ENCODE measurements at regions not wholly inside any gene's neighbourhood (a gene's known extent, or its start where the extent isn't known, plus 50 kb on each side); places are given as distances from the start of the nearest gene placed in this dataset.

GRCh38 chr7:42347616-42348015 lies 110.6 kb upstream of the GLI3 start:
- Histone ChIP-seq H4K20me1 (ENCODE audit: insufficient read depth, low read length) (no peaks in the 10 kb centered on the region), H2AFZ (ENCODE audit: low read depth, low read length) (no peak overlapping the region), H3K4me1 (ENCODE audit: low read length) (no peaks in the 10 kb centered on the region), H3K79me2 (ENCODE audit: low read length) (no peaks in the 10 kb centered on the region), H3K36me3 (replicated peaks; ENCODE audit: low read depth, low read length) (no peaks in the 10 kb centered on the region), H3K9me3 (ENCODE audit: insufficient read depth, low read length) (no peaks in the 10 kb centered on the region), H3K4me3 (ENCODE audit: low read length) (no peak overlapping the region), H3K9ac (ENCODE audit: low read length) (no peak overlapping the region), H3K4me2 (ENCODE audit: low read length) (no peak overlapping the region), H3K27ac (ENCODE audit: low read length) (no peak overlapping the region), H3K27me3 (ENCODE audit: low read depth, low read length) (no peaks in the 10 kb centered on the region)
- TF ChIP-seq EZH2phosphoT487 (IDR thresholded peaks at IDR 0.05; ENCODE audit: low read depth) = no peak
- TF ChIP-seq CTCF (IDR thresholded peaks at IDR 0.05; ENCODE audit: low read depth, low read length) = no peak

GRCh38 chr7:42345478-42346299 lies 108.7 kb upstream of the GLI3 start:
- H2AFZ ChIP-seq (ENCODE audit: low read depth, low read length) = no peak overlapping the region

DNA sequence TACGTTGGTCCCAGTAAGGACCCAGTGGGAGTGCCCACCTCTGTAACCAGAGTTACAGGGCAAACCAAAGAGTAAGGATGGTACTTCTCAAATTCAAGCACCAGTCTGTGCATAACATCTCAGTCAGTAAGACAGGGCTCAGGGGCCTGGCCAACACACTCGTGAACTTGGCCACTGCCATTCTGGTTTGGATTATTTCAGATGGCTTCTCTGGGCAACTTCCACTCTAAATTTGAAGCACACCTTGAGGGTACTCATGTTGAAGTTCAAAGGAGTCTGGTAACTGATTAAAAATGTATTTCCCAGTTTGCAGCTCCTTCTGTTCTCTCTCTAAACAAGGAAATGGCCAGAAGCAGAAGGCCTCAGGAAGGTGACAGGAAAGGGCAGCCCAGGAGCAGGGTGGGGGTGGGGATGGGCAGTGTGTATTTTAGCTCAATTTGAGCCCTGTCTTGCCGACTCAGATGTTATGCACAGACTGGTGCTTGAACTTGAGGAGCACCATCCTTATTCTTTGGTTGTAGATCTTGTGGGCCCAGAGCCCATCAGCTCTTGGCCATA lies 107.3 kb upstream of the GLI3 start:
- Histone ChIP-seq H4K20me1 (ENCODE audit: insufficient read depth, low read length) (no peaks in the 10 kb centered on the region), H3K9ac (ENCODE audit: low read length) (no peak overlapping the region)

More at GRCh38 chr7:42345478-42346299, 108.7 kb upstream of the GLI3 start:
- Histone ChIP-seq H3K27me3 (ENCODE audit: low read depth, low read length) (no peaks in the 10 kb centered on the region), H4K20me1 (ENCODE audit: insufficient read depth, low read length) (no peaks in the 10 kb centered on the region), H3K4me3 (ENCODE audit: low read length) (no peak overlapping the region), H3K27ac (ENCODE audit: low read length) (no peak overlapping the region), H3K79me2 (ENCODE audit: low read length) (no peaks in the 10 kb centered on the region), H3K4me2 (ENCODE audit: low read length) (no peak overlapping the region), H3K9me3 (ENCODE audit: insufficient read depth, low read length) (no peaks in the 10 kb centered on the region), H3K9ac (ENCODE audit: low read length) (no peak overlapping the region), H3K4me1 (ENCODE audit: low read length) (no peaks in the 10 kb centered on the region), H3K36me3 (replicated peaks; ENCODE audit: low read depth, low read length) (no peaks in the 10 kb centered on the region)
- TF ChIP-seq CTCF (IDR thresholded peaks at IDR 0.05; ENCODE audit: low read depth, low read length) (no peak), EZH2phosphoT487 (IDR thresholded peaks at IDR 0.05; ENCODE audit: low read depth) (no peak)

More for the DNA sequence above, 107.3 kb upstream of the GLI3 start:
- Histone ChIP-seq H3K4me2 (ENCODE audit: low read length) (no peak overlapping the region), H3K4me3 (ENCODE audit: low read length) (no peak overlapping the region), H3K27ac (ENCODE audit: low read length) (no peak overlapping the region), H2AFZ (ENCODE audit: low read depth, low read length) (no peak overlapping the region), H3K9me3 (ENCODE audit: insufficient read depth, low read length) (no peaks in the 10 kb centered on the region), H3K79me2 (ENCODE audit: low read length) (no peaks in the 10 kb centered on the region), H3K36me3 (replicated peaks; ENCODE audit: low read depth, low read length) (no peaks in the 10 kb centered on the region), H3K27me3 (ENCODE audit: low read depth, low read length) (no peaks in the 10 kb centered on the region), H3K4me1 (ENCODE audit: low read length) (no peaks in the 10 kb centered on the region)
- no peak for TF ChIP-seq EZH2phosphoT487 (IDR thresholded peaks at IDR 0.05; ENCODE audit: low read depth)
- TF ChIP-seq CTCF (IDR thresholded peaks at IDR 0.05; ENCODE audit: low read depth, low read length) = no peak
